A549 (cell line): ENCODE measurements at regions not wholly inside any gene's neighbourhood (a gene's known extent, or its start where the extent isn't known, plus 50 kb on each side); places are given as distances from the start of the nearest gene placed in this dataset.

Experiments used
- ATAC-seq, 2 experiments: fragments of 200-7000 bp in 1 of 2; fragments of >200 bp in 1 of 2; cut with Nextera tagmentation in 1 of 2; cut with Tn5 transposase in 1 of 2; 3 replicates each; pipeline versions ENCODE4 v1.8.0 to v1.9.1; 2018 to 2020; ENCODE audit warnings: mild to moderate bottlenecking in 1 of 2, moderate library complexity in 1 of 2
- CTCF ChIA-PET: fragments of 300-600 bp; sonication (Branson Sonifier 250); formaldehyde crosslinking; extraction: SDS; loops from one replicate; lab custom pipeline; 2021; ENCODE audit warnings: antibody characterized with exemption, inconsistent platforms; lab: Yijun Ruan, JAX
- POLR2A ChIA-PET: fragments of 350-600 bp; formaldehyde crosslinking; extraction: SDS; loops from one replicate; lab custom pipeline; 2021; ENCODE audit warnings: antibody characterized with exemption, inconsistent platforms; lab: Yijun Ruan, JAX
- DNase-seq, 2 experiments: peaks; one replicate each; pipeline versions ENCODE4 v3.0.0 to v3.0.0-alpha.2; 2011 to 2016; ENCODE audit warnings: low read depth in 1 of 2, low spot score in 1 of 2
- FAIRE-seq: peaks from 2 replicates; lab custom pipeline; 2011; peaks lifted over from hg19 to GRCh38; lab: Jason Lieb, UNC
- H3K27ac ChIP-seq, 2 experiments: fragments of >200 bp; sonication (Bioruptor Twin); formaldehyde crosslinking; 3 replicates each; pipeline ENCODE4 v1.5.1; 2016 to 2017
- H3K4me1 ChIP-seq: fragments of >200 bp; sonication (Bioruptor Twin); formaldehyde crosslinking; 3 replicates; pipeline ENCODE4 v1.6.1; 2016
- H3K4me2 ChIP-seq: fragments of >200 bp; sonication (Bioruptor Twin); formaldehyde crosslinking; 3 replicates; pipeline ENCODE4 v1.6.1; 2016
- H3K4me3 ChIP-seq: fragments of >200 bp; sonication (Bioruptor Twin); formaldehyde crosslinking; 3 replicates; pipeline ENCODE4 v1.5.1; 2016
- H3K9me3 ChIP-seq: fragments of >200 bp; sonication (Bioruptor Twin); formaldehyde crosslinking; 3 replicates; pipeline ENCODE4 v1.6.1; 2016
- CHD4 ChIP-seq: fragments of 200-600 bp; sonication (generic); IDR thresholded peaks from 2 replicates; pipeline ENCODE4 v1.6.1; 2016; ENCODE audit warnings: antibody characterized with exemption, mild to moderate bottlenecking, borderline replicate concordance
- EHF ChIP-seq: fragments of 250-450 bp; sonication (Bioruptor Pico); IDR thresholded peaks from 2 replicates; pipeline ENCODE4 v1.5.0; 2020; ENCODE audit warnings: mild to moderate bottlenecking
- EHMT2 ChIP-seq: fragments of 200-600 bp; sonication (generic); IDR thresholded peaks from 2 replicates; pipeline ENCODE4 v1.6.1; 2016; ENCODE audit warnings: antibody characterized with exemption, low read depth, mild to moderate bottlenecking, moderate library complexity
- ESRRA ChIP-seq: fragments of 150-350 bp; IDR thresholded peaks from 2 replicates; pipeline ENCODE4 v1.6.1; 2014; ENCODE audit warnings: mild to moderate bottlenecking, low read length, borderline replicate concordance
- FOSB ChIP-seq: fragments of 250-450 bp; sonication (Bioruptor Pico); IDR thresholded peaks from 2 replicates; pipeline ENCODE4 v1.5.0; 2020; ENCODE audit warnings: mild to moderate bottlenecking, moderate library complexity
- FOSL2 ChIP-seq, 2 experiments: fragments of 450-650 bp in 1 of 2; fragments of >200 bp in 1 of 2; sonication (Bioruptor Twin) in 1 of 2; formaldehyde crosslinking; IDR thresholded peaks; 2 replicates each; pipeline versions ENCODE4 v1.5.0 to v1.6.1; 2016 to 2020; ENCODE audit warnings: mild to moderate bottlenecking in 1 of 2, moderate library complexity in 1 of 2
- FOXS1 ChIP-seq: fragments of 250-450 bp; sonication (Bioruptor Pico); IDR thresholded peaks from 2 replicates; pipeline ENCODE4 v1.5.0; 2020; ENCODE audit warnings: mild to moderate bottlenecking, moderate library complexity
- GATA3 ChIP-seq: IDR thresholded peaks from 2 replicates; pipeline ENCODE4 v1.6.1; 2012; ENCODE audit warnings: borderline replicate concordance
- HEYL ChIP-seq: fragments of 250-450 bp; sonication (Bioruptor Pico); IDR thresholded peaks from 2 replicates; pipeline ENCODE4 v1.8.0; 2021; ENCODE audit warnings: mild to moderate bottlenecking, moderate library complexity
- HOXB5 ChIP-seq: fragments of 250-450 bp; sonication (Bioruptor Pico); IDR thresholded peaks from 2 replicates; pipeline ENCODE4 v1.5.0; 2020; ENCODE audit warnings: mild to moderate bottlenecking, moderate library complexity
- JUNB ChIP-seq: fragments of >200 bp; sonication (Bioruptor Twin); formaldehyde crosslinking; IDR thresholded peaks from 2 replicates; pipeline ENCODE4 v1.6.1; 2016
- MAFK ChIP-seq: fragments of 450-650 bp; IDR thresholded peaks from 2 replicates; pipeline ENCODE4 v1.6.1; 2014; ENCODE audit not compliant: partially characterized antibody
- NFE2L2 ChIP-seq: fragments of 150-350 bp; conservative IDR thresholded peaks from 2 replicates; pipeline ENCODE4 v1.6.1; 2014; ENCODE audit warnings: low read length
- NPAS2 ChIP-seq: fragments of 250-450 bp; sonication (Bioruptor Pico); IDR thresholded peaks from 2 replicates; pipeline ENCODE4 v1.8.0; 2022; ENCODE audit warnings: mild to moderate bottlenecking, moderate library complexity, borderline replicate concordance
- PHF8 ChIP-seq: fragments of 200-600 bp; sonication (generic); IDR thresholded peaks from 2 replicates; pipeline ENCODE4 v1.6.1; 2016; ENCODE audit warnings: low read depth, mild to moderate bottlenecking, antibody characterized with exemption, moderate library complexity, borderline replicate concordance
- POLR2A ChIP-seq: IDR thresholded peaks from 2 replicates; pipeline ENCODE4 v1.6.1; 2012; ENCODE audit warnings: mild to moderate bottlenecking, low read length
- RFX5 ChIP-seq: fragments of 450-650 bp; IDR thresholded peaks from 2 replicates; pipeline ENCODE4 v1.7.1; 2014; ENCODE audit warnings: antibody characterized with exemption, mild to moderate bottlenecking, moderate library complexity
- RNF2 ChIP-seq: fragments of 200-600 bp; sonication (generic); IDR thresholded peaks from 2 replicates; pipeline ENCODE4 v1.6.1; 2016; ENCODE audit warnings: low read depth, mild to moderate bottlenecking, antibody characterized with exemption, moderate library complexity, borderline replicate concordance
- ZFP36 ChIP-seq: fragments of 450-650 bp; IDR thresholded peaks from 2 replicates; pipeline ENCODE4 v1.6.1; 2014; ENCODE audit warnings: borderline replicate concordance; ENCODE audit not compliant: partially characterized antibody
- ZNF302 ChIP-seq: fragments of 250-450 bp; sonication (Bioruptor Pico); IDR thresholded peaks from 2 replicates; pipeline ENCODE4 v1.9.0; 2021; ENCODE audit warnings: inconsistent platforms, mild to moderate bottlenecking, moderate library complexity
- WGBS: methylation state at CpG from one replicate; pipeline ENCODE4 v1.1.6; 2017; ENCODE audit errors: missing lambda C conversion rate; 5-methylcytosine and 5-hydroxymethylcytosine counted together
- TF ChIP-seq, protein P1 (sequence below): fragments of >200 bp; sonication (Bioruptor Twin); formaldehyde crosslinking; IDR thresholded peaks from 3 replicates; pipeline ENCODE4 v1.5.1; 2016
- TF ChIP-seq, protein P2 (sequence below): fragments of 200-600 bp; sonication (generic); IDR thresholded peaks from 2 replicates; pipeline ENCODE4 v1.6.1; 2016; ENCODE audit warnings: antibody characterized with exemption, mild to moderate bottlenecking, moderate library complexity
- TF ChIP-seq, protein P3 (sequence below): IDR thresholded peaks from 2 replicates; pipeline ENCODE4 v1.6.1; 2012
- TF ChIP-seq, protein P4 (sequence below): IDR thresholded peaks from 2 replicates; pipeline ENCODE4 v1.6.1; 2012
- TF ChIP-seq, protein P5 (sequence below): fragments of >200 bp; sonication (Bioruptor Twin); formaldehyde crosslinking; IDR thresholded peaks from 2 replicates; pipeline ENCODE4 v1.6.1; 2016
- TF ChIP-seq, protein P6 (sequence below): fragments of 150-350 bp; IDR thresholded peaks from 2 replicates; pipeline ENCODE4 v1.6.1; 2014; ENCODE audit warnings: low read depth, mild to moderate bottlenecking, low read length
- TF ChIP-seq, protein P7 (sequence below): fragments of 450-650 bp; IDR thresholded peaks from 2 replicates; pipeline ENCODE4 v1.6.1; 2014; ENCODE audit warnings: antibody characterized with exemption

DNA sequence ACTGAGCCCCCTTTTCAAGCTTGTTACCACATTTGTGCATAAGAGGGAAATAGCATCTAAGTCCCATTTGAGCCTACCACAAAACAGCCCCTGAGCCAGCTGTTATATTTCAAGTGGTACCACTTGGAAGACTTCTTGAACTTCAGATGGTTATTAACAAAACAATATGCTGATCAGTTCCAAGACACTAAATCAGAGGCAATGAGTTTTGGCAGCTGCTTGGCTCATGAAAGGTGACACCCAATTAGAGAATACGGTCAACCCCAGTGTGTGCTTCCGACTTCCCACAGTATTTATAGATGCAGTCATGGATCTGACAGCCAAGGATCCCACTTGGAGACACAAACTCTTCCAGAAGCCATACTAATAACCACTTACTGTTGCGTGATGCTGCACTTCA is 469.6 kb upstream of the PPP2R3A start:
- WGBS = 0% methylated on average over 3 of the region's 3 CpGs
- no peaks in the 10 kb centered on the region for H3K9me3 ChIP-seq
- H3K4me3 ChIP-seq = no peak overlapping the region
- H3K27ac ChIP-seq = no peak overlapping the region
- H3K4me2 ChIP-seq = no peak overlapping the region
- POLR2A ChIA-PET = no interaction called here
- no peak for ATAC-seq
- no peak for FAIRE-seq
- CTCF ChIA-PET = interaction anchor here (0.8 kb wide), 1 partner anchor 702 kb away, joined by 6 read pairs; no protein-coding TSS in a partner anchor
- TF ChIP-seq, protein P1, sequence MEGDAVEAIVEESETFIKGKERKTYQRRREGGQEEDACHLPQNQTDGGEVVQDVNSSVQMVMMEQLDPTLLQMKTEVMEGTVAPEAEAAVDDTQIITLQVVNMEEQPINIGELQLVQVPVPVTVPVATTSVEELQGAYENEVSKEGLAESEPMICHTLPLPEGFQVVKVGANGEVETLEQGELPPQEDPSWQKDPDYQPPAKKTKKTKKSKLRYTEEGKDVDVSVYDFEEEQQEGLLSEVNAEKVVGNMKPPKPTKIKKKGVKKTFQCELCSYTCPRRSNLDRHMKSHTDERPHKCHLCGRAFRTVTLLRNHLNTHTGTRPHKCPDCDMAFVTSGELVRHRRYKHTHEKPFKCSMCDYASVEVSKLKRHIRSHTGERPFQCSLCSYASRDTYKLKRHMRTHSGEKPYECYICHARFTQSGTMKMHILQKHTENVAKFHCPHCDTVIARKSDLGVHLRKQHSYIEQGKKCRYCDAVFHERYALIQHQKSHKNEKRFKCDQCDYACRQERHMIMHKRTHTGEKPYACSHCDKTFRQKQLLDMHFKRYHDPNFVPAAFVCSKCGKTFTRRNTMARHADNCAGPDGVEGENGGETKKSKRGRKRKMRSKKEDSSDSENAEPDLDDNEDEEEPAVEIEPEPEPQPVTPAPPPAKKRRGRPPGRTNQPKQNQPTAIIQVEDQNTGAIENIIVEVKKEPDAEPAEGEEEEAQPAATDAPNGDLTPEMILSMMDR = no peak
- TF ChIP-seq, protein P2, sequence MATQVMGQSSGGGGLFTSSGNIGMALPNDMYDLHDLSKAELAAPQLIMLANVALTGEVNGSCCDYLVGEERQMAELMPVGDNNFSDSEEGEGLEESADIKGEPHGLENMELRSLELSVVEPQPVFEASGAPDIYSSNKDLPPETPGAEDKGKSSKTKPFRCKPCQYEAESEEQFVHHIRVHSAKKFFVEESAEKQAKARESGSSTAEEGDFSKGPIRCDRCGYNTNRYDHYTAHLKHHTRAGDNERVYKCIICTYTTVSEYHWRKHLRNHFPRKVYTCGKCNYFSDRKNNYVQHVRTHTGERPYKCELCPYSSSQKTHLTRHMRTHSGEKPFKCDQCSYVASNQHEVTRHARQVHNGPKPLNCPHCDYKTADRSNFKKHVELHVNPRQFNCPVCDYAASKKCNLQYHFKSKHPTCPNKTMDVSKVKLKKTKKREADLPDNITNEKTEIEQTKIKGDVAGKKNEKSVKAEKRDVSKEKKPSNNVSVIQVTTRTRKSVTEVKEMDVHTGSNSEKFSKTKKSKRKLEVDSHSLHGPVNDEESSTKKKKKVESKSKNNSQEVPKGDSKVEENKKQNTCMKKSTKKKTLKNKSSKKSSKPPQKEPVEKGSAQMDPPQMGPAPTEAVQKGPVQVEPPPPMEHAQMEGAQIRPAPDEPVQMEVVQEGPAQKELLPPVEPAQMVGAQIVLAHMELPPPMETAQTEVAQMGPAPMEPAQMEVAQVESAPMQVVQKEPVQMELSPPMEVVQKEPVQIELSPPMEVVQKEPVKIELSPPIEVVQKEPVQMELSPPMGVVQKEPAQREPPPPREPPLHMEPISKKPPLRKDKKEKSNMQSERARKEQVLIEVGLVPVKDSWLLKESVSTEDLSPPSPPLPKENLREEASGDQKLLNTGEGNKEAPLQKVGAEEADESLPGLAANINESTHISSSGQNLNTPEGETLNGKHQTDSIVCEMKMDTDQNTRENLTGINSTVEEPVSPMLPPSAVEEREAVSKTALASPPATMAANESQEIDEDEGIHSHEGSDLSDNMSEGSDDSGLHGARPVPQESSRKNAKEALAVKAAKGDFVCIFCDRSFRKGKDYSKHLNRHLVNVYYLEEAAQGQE = no peak
- TF ChIP-seq, protein P3, sequence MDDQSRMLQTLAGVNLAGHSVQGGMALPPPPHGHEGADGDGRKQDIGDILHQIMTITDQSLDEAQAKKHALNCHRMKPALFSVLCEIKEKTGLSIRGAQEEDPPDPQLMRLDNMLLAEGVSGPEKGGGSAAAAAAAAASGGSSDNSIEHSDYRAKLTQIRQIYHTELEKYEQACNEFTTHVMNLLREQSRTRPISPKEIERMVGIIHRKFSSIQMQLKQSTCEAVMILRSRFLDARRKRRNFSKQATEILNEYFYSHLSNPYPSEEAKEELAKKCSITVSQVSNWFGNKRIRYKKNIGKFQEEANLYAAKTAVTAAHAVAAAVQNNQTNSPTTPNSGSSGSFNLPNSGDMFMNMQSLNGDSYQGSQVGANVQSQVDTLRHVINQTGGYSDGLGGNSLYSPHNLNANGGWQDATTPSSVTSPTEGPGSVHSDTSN = no peak
- TF ChIP-seq FOSB (CRISPR knock-in tag) (no peak), EHF (CRISPR knock-in tag) (no peak), ZNF302 (CRISPR knock-in tag) (no peak), EHMT2 (no peak), ZFP36 (no peak), NPAS2 (no peak), PHF8 (no peak), FOXS1 (CRISPR knock-in tag) (no peak), POLR2A (no peak), GATA3 (no peak), MAFK (no peak)
- TF ChIP-seq, protein P4, sequence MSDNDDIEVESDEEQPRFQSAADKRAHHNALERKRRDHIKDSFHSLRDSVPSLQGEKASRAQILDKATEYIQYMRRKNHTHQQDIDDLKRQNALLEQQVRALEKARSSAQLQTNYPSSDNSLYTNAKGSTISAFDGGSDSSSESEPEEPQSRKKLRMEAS = no peak
- TF ChIP-seq, protein P5, sequence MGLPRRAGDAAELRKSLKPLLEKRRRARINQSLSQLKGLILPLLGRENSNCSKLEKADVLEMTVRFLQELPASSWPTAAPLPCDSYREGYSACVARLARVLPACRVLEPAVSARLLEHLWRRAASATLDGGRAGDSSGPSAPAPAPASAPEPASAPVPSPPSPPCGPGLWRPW = no peak
- no peak for DNase-seq
- H3K4me1 ChIP-seq = no peaks in the 10 kb centered on the region

DNA sequence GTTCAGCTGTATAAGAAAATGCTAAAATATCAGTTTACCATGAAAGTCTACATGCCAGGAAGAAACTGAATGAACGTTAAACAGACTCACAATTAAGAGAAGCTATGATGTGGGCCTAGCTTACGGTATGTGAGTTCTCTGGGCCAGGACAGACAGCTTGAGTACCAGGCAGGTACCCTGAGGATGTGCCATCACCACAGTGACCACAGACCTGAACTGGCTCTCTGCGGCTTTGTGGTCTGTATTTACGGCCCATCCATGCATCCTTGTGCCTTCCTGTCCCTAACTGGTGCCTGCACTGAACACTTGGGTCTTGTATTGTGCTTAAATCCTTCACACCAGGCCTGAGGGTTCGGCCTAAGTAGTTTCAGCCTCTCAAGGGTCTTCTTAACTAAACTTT is 467.5 kb upstream of the PPP2R3A start:
- WGBS = 3% methylated on average over 5 of the region's 5 CpGs
- ChIA-PET POLR2A (no interaction called here), CTCF (no interaction called here)
- ATAC-seq (no peak), DNase-seq (no peak), FAIRE-seq (no peak)
- H3K4me1 ChIP-seq = no peaks in the 10 kb centered on the region
- no peaks in the 10 kb centered on the region for H3K9me3 ChIP-seq
- no peak overlapping the region for H3K27ac ChIP-seq
- no peak overlapping the region for H3K4me3 ChIP-seq
- H3K4me2 ChIP-seq = no peak overlapping the region
- no peak for TF ChIP-seq HOXB5
- no peak for TF ChIP-seq JUNB
- TF ChIP-seq NFE2L2 = no peak
- no peak for TF ChIP-seq RNF2
- TF ChIP-seq GATA3 = no peak
- TF ChIP-seq RFX5 = no peak
- TF ChIP-seq, protein P3 = no peak
- no peak for TF ChIP-seq ZNF302 (CRISPR knock-in tag)
- TF ChIP-seq, protein P6, sequence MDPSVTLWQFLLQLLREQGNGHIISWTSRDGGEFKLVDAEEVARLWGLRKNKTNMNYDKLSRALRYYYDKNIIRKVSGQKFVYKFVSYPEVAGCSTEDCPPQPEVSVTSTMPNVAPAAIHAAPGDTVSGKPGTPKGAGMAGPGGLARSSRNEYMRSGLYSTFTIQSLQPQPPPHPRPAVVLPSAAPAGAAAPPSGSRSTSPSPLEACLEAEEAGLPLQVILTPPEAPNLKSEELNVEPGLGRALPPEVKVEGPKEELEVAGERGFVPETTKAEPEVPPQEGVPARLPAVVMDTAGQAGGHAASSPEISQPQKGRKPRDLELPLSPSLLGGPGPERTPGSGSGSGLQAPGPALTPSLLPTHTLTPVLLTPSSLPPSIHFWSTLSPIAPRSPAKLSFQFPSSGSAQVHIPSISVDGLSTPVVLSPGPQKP = no peak
- no peak for TF ChIP-seq ESRRA
- no peak for TF ChIP-seq MAFK
- TF ChIP-seq, protein P7, sequence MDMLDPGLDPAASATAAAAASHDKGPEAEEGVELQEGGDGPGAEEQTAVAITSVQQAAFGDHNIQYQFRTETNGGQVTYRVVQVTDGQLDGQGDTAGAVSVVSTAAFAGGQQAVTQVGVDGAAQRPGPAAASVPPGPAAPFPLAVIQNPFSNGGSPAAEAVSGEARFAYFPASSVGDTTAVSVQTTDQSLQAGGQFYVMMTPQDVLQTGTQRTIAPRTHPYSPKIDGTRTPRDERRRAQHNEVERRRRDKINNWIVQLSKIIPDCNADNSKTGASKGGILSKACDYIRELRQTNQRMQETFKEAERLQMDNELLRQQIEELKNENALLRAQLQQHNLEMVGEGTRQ = no peak
- no peak for TF ChIP-seq FOSL2 (IDR thresholded peaks at IDR 0.05)
- TF ChIP-seq FOSL2 (CRISPR knock-in tag; IDR thresholded peaks at IDR 0.05) = no peak
- TF ChIP-seq CHD4 = no peak
- no peak for TF ChIP-seq HEYL (CRISPR knock-in tag)
- TF ChIP-seq, protein P5 = no peak
